GM21825 (cell line): ENCODE measurements at regions not wholly inside any gene's neighbourhood (a gene's known extent, or its start where the extent isn't known, plus 50 kb on each side); places are given as distances from the start of the nearest gene placed in this dataset.
"Not testable (repeated sequence)": the region's sequence is repeated elsewhere in the genome, so short reads cannot be mapped to it uniquely, and the experiment has no call there.

Source experiments
- ATAC-seq: cut with Tn5 transposase; IDR thresholded peaks from one replicate; pipeline ENCODE4 v1.9.1; 2021; ENCODE audit warnings: mild to moderate bottlenecking, moderate library complexity; ENCODE audit not compliant: unreplicated experiment

- no peak for ATAC-seq
Observed at GRCh38 chr6:16041327-16041726, 87.6 kb upstream of the MYLIP start.

- no peak for ATAC-seq
Observed at GRCh38 chr6:16040628-16040974, 88.3 kb upstream of the MYLIP start.

GRCh38 chr6:16039892-16040627 lies 88.8 kb upstream of the MYLIP start:
- not testable (repeated sequence) for ATAC-seq

- ATAC-seq, result no peak
Observed at GRCh38 chr6:16038938-16039337, 89.9 kb upstream of the MYLIP start.

- ATAC-seq, result no peak
Observed at GRCh38 chr6:16035488-16036080, 93.3 kb upstream of the MYLIP start.

GRCh38 chr6:16033214-16033613 lies 95.7 kb upstream of the MYLIP start:
- no peak for ATAC-seq

GRCh38 chr6:16031278-16031981 lies 97.5 kb upstream of the MYLIP start:
- ATAC-seq, result no peak

- ATAC-seq, result no peak
Observed at GRCh38 chr6:16028966-16029365, 99.9 kb upstream of the MYLIP start.

- no peak for ATAC-seq
Observed at GRCh38 chr6:16020259-16020658, 108.6 kb upstream of the MYLIP start.

GRCh38 chr6:16019462-16019861 lies 109.4 kb upstream of the MYLIP start:
- no peak for ATAC-seq

GRCh38 chr6:16018626-16019025 lies 110.3 kb upstream of the MYLIP start:
- ATAC-seq, result no peak

- not testable (repeated sequence) for ATAC-seq
Observed at GRCh38 chr6:16014325-16014724, 114.6 kb upstream of the MYLIP start.

GRCh38 chr6:16007146-16007545 lies 121.7 kb upstream of the MYLIP start:
- no peak for ATAC-seq

- no peak for ATAC-seq
Observed at GRCh38 chr6:16006681-16007080, 122.2 kb upstream of the MYLIP start.

GRCh38 chr6:16004934-16005679 lies 123.8 kb upstream of the MYLIP start:
- no peak for ATAC-seq

GRCh38 chr6:16003197-16003491 lies 125.7 kb upstream of the MYLIP start:
- ATAC-seq, result no peak

- no peak for ATAC-seq
Observed at GRCh38 chr6:16002332-16003196, 126.3 kb upstream of the MYLIP start.

GRCh38 chr6:16001158-16001557 lies 127.7 kb upstream of the MYLIP start:
- ATAC-seq, result no peak

GRCh38 chr6:15999201-15999600 lies 129.7 kb upstream of the MYLIP start:
- ATAC-seq, result no peak

- ATAC-seq, result no peak
Observed at GRCh38 chr6:15997586-15998388, 131.1 kb upstream of the MYLIP start.
